LNCaP clone FGC (cell line): ENCODE measurements at regions not wholly inside any gene's neighbourhood (a gene's known extent, or its start where the extent isn't known, plus 50 kb on each side); places are given as distances from the start of the nearest gene placed in this dataset.
A peak's percentile ranks its signal among the peaks of the same experiment; 100 is the strongest.

Source experiments
- DNase-seq: peaks from one replicate; pipeline ENCODE4 v3.0.0-alpha.2; 2011; ENCODE audit warnings: low read depth
- H3K4me3 ChIP-seq: 2 replicates; pipeline ENCODE4 v1.5.1; 2011; ENCODE audit warnings: mild to moderate bottlenecking, low read depth, low read length, control low read depth
- CTCF ChIP-seq: IDR thresholded peaks from 2 replicates; pipeline ENCODE4 v1.5.1; 2012; ENCODE audit warnings: mild to moderate bottlenecking; ENCODE audit not compliant: control insufficient read depth, insufficient read depth; ENCODE audit errors: extremely low read depth

GRCh38 chr4:11615601-11616000 lies 186.9 kb upstream of the HS3ST1 start:
- no peak for DNase-seq
- TF ChIP-seq CTCF: no peak
- H3K4me3 ChIP-seq: no peak overlapping the region

- H3K4me3 ChIP-seq: no peak overlapping the region
- TF ChIP-seq CTCF: no peak
- peak; percentile 74 for DNase-seq
Measured at GRCh38 chr4:11614426-11614825, 185.7 kb upstream of the HS3ST1 start.

GRCh38 chr4:11611868-11612267 lies 183.2 kb upstream of the HS3ST1 start:
- no peak for TF ChIP-seq CTCF
- no peak overlapping the region for H3K4me3 ChIP-seq
- DNase-seq: peak; percentile 69

- no peak for TF ChIP-seq CTCF
- no peak overlapping the region for H3K4me3 ChIP-seq
- no peak for DNase-seq
Measured at GRCh38 chr4:11609751-11610150, 181.1 kb upstream of the HS3ST1 start.

GRCh38 chr4:11608992-11609391 lies 180.3 kb upstream of the HS3ST1 start:
- no peak for TF ChIP-seq CTCF
- DNase-seq: no peak
- H3K4me3 ChIP-seq: no peak overlapping the region

- H3K4me3 ChIP-seq: no peak overlapping the region
- no peak for DNase-seq
- no peak for TF ChIP-seq CTCF
Measured at GRCh38 chr4:11606078-11606477, 177.4 kb upstream of the HS3ST1 start.

- no peak overlapping the region for H3K4me3 ChIP-seq
- TF ChIP-seq CTCF: no peak
- DNase-seq: no peak
Measured at GRCh38 chr4:11605597-11605996, 176.9 kb upstream of the HS3ST1 start.
